ENCODE measurements at regions not wholly inside any gene's neighbourhood (a gene's known extent, or its start where the extent isn't known, plus 50 kb on each side); places are given as distances from the start of the nearest gene placed in this dataset.

DNA sequence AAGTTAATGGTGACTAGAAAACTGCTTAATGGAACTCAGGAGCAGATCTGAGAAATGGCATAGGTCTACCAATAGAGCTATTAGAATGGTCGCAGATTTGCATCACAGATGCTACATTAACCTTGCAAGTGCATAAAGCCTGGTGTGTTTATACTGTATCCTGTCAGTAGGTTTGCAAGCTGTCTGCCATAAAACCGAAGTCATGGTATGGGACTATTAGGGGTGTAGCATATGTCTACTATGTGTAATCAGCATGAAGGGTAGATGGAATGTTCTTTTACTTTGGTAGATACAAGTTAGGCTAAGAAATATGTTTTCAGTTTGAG, 574.2 kb upstream of the ADGRL2 start:
- Histone ChIP-seq H3K36me3 (ENCODE audit: control insufficient read depth in 2 of 4, insufficient read depth in 4 of 4, low read length in 3 of 4) (no peaks in the 10 kb centered on the region), H2BK120ac (replicated peaks; ENCODE audit: low read depth, low read length) (no peak overlapping the region), H2BK15ac (ENCODE audit: low read length) (no peak overlapping the region), H3K9me3 (ENCODE audit: insufficient read depth in 2 of 2, low read depth in 1 of 2, low read length in 1 of 2) (no peaks in the 10 kb centered on the region), H2AK5ac (ENCODE audit: low read depth, low read length) (no peak overlapping the region), H2BK5ac (ENCODE audit: low read depth, low read length) (no peak overlapping the region), H4K8ac (ENCODE audit: extremely low read depth, insufficient read depth, low read length) (no peak overlapping the region), H3K79me1 (ENCODE audit: low read depth, low read length) (0 out of 2 replicates have a peak, but pooled peaks cover 2% of the 10 kb centered on the region), H3K18ac (ENCODE audit: extremely low read depth, low read length) (no peak overlapping the region), H3K23me2 (ENCODE audit: low read depth, low read length) (no peaks in the 10 kb centered on the region), H3K4me3 (ENCODE audit: extremely low read depth in 1 of 4, insufficient read depth in 2 of 4, low read depth in 3 of 4, low read length in 4 of 4) (no peak overlapping the region), H3K14ac (ENCODE audit: insufficient read length) (no peak overlapping the region), H3K27me3 (replicated peaks in 1 of 4; ENCODE audit: control insufficient read depth in 3 of 4, extremely low read depth in 1 of 4, insufficient read depth in 3 of 4, low read length in 3 of 4) (no peaks in the 10 kb centered on the region; a peak in 1 of 7 replicates), H2BK12ac (ENCODE audit: low read depth, low read length) (no peak overlapping the region), H3K9ac (replicated peaks in 1 of 4; ENCODE audit: extremely low read depth in 1 of 4, low read depth in 3 of 4, low read length in 3 of 4) (no peak overlapping the region), H3K27ac (ENCODE audit: low read depth, low read length) (no peak overlapping the region; the same call in 1 of the 2 replicates), H3K23ac (ENCODE audit: insufficient read length) (no peak overlapping the region), H3K4ac (replicated peaks; ENCODE audit: insufficient read length, low read depth, low read length) (no peak overlapping the region), H3K56ac (replicated peaks; ENCODE audit: insufficient read length, low read depth, low read length) (no peak overlapping the region), H4K5ac (ENCODE audit: insufficient read length, low read depth, low read length) (no peak overlapping the region), H3K4me2 (ENCODE audit: insufficient read depth in 1 of 2, low read depth in 2 of 2, low read length in 2 of 2) (no peak overlapping the region), H3K79me2 (ENCODE audit: control insufficient read depth in 1 of 2, insufficient read depth in 2 of 2, low read length in 2 of 2) (no peaks in the 10 kb centered on the region), H2AFZ (ENCODE audit: low read length) (no peak overlapping the region), H2BK20ac (ENCODE audit: low read length) (no peak overlapping the region), H3K4me1 (replicated peaks in 1 of 4; ENCODE audit: control insufficient read depth in 3 of 4, insufficient read depth in 4 of 4, low read length in 3 of 4) (peaks cover 0 to 8% (median 3%) of the 10 kb centered on the region in 4 experiments; a peak in 2 of 7 replicates), H4K20me1 (replicated peaks in 1 of 2; ENCODE audit: control insufficient read depth in 1 of 2, insufficient read depth in 2 of 2, low read length in 2 of 2) (no peaks in the 10 kb centered on the region), H4K91ac (replicated peaks; ENCODE audit: insufficient read length, low read length) (no peak overlapping the region)
- FAIRE-seq (no peak), DNase-seq (ENCODE audit: low read depth in 1 of 2, low spot score in 2 of 2) (no peak)
- ChIA-PET POLR2A (ENCODE audit: partially characterized antibody) (no interaction called here), CTCF (ENCODE audit: partially characterized antibody) (interaction anchor here (1.1 to 2.1 kb wide), 2 partner anchors 12 to 39 kb away, joined by 3 to 4 read pairs; no protein-coding TSS in a partner anchor)
- 82% methylated on average over 2 of the region's 2 CpGs; no CpG with 5 or more reads in 1 of the 2 experiments for WGBS, 2 experiments (ENCODE audit: extremely low coverage in 1 of 2, insufficient coverage in 1 of 2, insufficient read length in 1 of 2, insufficient replicate concordance in 2 of 2, low coverage in 1 of 2, low lambda C conversion rate in 2 of 2, missing lambda C conversion rate in 1 of 2)
- no peak for TF ChIP-seq SIX5 (IDR thresholded peaks at IDR 0.05; ENCODE audit: low read depth, low read length)

All from H1 (cell line).